GM21390 (cell line): ENCODE measurements at regions not wholly inside any gene's neighbourhood (a gene's known extent, or its start where the extent isn't known, plus 50 kb on each side); places are given as distances from the start of the nearest gene placed in this dataset.

Source experiments
- ATAC-seq: cut with Tn5 transposase; IDR thresholded peaks from one replicate; pipeline ENCODE4 v1.9.1; 2021; ENCODE audit not compliant: unreplicated experiment

- ATAC-seq = no peak
Measured at GRCh38 chr18:10298346-10298745, 156.1 kb upstream of the APCDD1 start.

DNA sequence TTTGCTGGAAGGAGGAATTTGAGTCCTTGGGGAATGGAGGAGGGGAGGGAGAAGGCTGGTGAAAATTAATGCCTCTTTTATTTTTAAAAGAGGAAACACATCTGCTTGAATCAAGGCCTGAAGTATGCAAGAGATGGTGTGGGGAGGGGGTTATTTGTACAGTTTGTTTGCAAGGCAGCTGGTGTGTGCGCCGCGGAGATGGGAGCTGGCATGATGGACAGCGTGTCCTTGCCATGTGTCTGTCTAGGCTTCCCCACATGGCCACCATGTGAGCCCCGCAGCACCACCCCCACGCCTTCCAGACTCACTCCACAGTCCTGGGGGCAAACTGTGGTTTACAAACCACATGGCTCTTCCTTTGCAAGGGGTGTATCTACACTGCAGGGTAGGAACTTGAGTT is 154.8 kb upstream of the APCDD1 start:
- ATAC-seq = no peak

- ATAC-seq = no peak
Measured at GRCh38 chr18:10300739-10301138, 153.7 kb upstream of the APCDD1 start.

GRCh38 chr18:10301831-10302483 is 152.5 kb upstream of the APCDD1 start:
- no peak for ATAC-seq

DNA sequence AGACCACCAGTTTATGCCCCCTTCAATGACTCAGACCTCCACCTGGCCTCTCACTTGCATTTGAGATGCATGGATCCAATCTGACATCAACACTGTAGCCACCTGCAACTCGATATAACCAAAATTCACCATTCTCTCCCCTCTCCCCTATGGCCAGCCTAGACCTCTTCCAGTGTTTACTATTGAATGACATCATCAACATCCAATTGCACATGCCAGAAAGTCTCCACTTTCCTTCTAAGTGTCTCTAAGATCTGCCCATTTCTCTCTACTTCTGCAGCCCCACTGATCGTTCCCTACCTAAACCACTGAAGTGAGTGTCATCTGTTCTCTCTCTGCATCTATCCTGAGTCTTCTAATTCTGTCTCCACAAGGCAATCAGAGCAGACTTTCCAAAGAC is 151.3 kb upstream of the APCDD1 start:
- ATAC-seq = no peak

- no peak for ATAC-seq
Measured at GRCh38 chr18:10304853-10305252, 149.6 kb upstream of the APCDD1 start.

GRCh38 chr18:10306779-10307178 is 147.7 kb upstream of the APCDD1 start:
- ATAC-seq = no peak

DNA sequence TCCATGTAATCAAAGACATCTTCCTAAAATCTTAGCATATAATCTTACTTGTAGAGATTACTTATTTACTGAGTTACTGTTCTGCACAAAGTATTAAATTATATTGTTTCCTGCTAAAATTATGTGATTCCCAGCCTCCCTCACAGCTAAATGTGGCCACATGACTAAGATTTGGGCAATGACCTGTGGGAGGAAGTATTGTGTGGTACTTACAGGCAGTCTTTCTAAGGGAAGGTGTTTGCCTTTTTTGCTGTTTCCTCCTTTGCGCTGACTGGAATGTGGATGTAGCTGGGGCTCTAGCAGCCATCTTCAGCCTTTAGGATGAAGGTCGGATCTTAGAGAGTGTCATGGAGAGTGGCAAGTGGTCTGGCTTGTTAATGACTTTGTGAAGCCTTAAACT is 146.3 kb upstream of the APCDD1 start:
- no peak for ATAC-seq

- no peak for ATAC-seq
Measured at GRCh38 chr18:10310626-10311025, 143.8 kb upstream of the APCDD1 start.

GRCh38 chr18:10312326-10313015 is 142.0 kb upstream of the APCDD1 start:
- no peak for ATAC-seq

GRCh38 chr18:10313016-10313342 is 141.5 kb upstream of the APCDD1 start:
- ATAC-seq = no peak

GRCh38 chr18:10314066-10314465 is 140.4 kb upstream of the APCDD1 start:
- ATAC-seq = no peak

GRCh38 chr18:10315522-10315921 is 138.9 kb upstream of the APCDD1 start:
- no peak for ATAC-seq

DNA sequence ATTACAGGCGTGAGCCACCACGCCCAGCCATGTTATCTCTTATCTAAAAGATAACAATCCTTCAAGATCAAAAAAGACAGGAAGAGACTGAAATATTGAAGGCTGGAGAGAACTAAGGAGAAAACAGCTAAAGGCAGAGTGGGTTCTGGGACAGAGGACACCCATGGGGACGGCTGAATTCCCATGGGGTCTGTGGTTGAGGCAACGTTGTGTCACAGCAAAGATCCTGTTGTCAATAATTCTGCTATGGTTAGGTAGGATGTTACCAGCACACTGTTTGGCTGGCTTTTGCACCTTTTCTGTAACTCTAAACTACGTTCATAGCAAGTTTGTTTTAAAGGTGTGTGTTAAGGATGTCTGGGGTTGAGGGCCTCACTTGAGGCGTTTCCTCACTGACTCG is 137.7 kb upstream of the APCDD1 start:
- no peak for ATAC-seq

DNA sequence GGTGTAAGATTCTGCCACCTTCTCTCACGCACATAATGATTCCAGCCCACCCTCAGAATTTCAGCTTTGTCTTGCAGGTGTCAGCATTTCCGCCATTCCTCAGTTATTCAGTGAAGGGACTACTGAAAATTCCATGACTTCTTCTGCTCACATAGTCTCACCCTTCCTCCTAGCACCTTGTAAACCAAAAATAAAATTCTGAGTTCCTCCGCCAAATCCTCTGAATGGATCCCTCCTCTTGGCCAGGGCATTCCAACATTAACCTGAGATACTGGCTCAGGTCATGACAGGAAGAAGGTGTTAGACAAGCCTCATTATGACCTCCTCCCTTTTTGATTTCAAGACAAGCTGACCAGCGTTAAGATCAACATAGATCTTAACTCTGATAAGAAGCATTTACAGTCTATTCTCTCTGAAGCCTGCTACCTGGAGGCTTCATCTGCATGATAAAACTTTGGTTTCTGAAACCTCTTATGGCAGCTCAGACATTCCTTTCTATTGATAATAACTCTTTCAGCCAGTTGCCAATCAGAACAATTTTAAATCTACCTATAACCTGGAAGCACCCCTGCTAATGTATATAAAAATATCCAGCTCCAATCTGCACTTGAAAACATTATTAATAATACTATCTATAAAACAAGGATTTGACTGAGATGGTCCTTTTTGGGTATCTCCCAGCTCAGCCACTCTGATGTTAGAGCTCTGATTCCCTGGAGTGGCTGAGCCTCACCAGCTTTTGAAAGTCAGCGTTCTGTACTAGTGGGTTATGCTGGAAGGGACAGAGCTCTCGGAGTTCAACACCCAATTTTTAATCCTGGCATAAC is 136.4 kb upstream of the APCDD1 start:
- ATAC-seq = no peak

DNA sequence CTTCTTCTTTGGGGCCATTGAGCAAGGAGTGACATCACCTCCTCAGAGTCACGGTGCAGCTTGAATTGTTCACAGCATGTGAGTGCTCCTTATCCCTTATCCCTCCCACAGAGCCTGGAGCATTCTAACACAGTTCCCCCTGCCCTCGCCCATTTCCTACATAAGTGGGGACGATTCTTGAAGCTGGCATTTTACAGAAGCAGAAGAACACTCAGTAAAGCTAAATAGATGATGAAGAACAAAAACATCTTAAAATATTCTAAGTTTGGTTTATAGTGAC is 135.8 kb upstream of the APCDD1 start:
- ATAC-seq = no peak

DNA sequence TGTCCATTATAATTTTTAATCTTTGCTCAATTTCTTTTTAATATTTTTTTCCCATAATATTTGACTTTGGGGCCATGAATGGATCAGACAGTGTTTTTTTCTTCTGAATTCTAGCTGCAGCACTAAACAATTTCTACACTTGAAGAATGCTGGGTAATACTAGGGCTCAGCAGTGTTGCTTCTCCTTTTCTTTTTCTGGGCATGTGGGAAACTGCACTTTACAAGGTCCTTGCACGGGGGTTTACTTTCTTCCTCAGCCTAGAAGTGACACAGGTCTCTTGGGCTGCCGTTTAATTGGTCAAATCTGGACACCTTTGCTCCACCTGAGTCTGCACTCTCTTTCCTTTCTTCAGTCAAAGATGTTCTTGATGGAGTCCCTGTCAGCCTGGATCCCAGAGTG is 135.4 kb upstream of the APCDD1 start:
- no peak for ATAC-seq

GRCh38 chr18:10319914-10320600 is 134.4 kb upstream of the APCDD1 start:
- no peak for ATAC-seq

DNA sequence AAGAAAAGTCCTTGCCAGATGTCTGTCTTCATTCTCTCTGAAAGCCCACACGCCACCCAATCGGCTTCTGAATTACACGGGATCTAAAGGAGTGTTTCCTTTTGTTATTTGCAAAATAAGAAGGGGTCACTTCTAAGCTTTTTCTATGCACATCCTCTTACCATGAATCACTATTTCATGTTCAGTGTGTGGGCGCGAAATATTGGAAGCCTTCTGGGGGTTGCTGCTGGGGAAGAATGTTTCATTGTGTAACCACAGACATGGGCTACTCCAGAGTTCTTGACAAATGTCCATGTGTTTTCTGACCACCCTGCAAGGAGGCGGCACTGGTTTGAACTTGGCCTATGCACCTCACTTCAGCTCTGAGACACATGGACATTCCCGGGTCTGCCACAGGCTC is 133.6 kb upstream of the APCDD1 start:
- no peak for ATAC-seq

- no peak for ATAC-seq
Measured at GRCh38 chr18:10321576-10321975, 132.9 kb upstream of the APCDD1 start.

DNA sequence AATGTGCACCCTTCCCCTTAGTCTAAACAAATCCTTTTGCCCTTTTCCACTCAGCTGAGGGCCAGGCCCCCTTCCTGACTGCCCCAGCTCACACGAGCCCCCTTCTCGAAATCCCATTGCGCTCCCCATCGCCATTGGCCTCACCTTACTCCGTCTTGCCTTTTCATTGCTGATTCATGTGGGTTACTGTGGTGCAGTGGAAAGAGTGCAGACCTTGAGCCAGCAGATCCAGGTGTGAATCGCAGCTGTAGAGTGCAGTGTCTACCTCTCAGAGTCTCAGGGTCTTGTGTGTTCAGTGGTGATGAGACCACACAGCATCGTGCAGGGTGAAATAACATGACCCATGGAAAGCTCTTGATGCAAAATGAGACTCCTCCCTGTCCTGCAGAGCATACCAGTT is 132.4 kb upstream of the APCDD1 start:
- no peak for ATAC-seq

DNA sequence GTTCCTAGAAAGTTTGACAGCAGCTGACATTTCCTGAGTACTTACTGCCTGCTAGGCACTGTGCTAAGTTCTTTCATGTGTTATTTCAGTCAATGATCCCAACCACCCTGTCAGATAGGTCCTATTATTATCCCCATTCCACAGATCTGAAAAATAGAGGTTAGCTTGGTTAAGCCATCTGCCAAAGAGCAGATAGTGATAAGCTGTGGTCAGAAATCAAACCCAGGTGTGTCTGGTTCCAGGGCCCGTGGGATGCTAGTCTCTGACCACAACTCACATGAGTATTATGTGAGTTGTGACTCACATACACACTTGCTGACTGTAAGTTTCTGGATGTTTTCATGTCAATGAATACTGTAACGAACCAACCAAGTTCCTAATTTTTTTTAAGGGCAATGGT is 132.0 kb upstream of the APCDD1 start:
- no peak for ATAC-seq
